ENCODE measurements at regions not wholly inside any gene's neighbourhood (a gene's known extent, or its start where the extent isn't known, plus 50 kb on each side); places are given as distances from the start of the nearest gene placed in this dataset.

GRCh38 chr2:49714454-49714853 lies 560.1 kb upstream of the FSHR start:
- RAD21 ChIA-PET (ENCODE audit: low non-redundant PET in 1 of 2, low total read pairs in 2 of 2, uncharacterized antibody in 2 of 2, unreplicated experiment in 2 of 2): no interaction called here
- no peak overlapping the region for H3K27ac ChIP-seq (ENCODE audit: low read depth, low read length)
- ATAC-seq: no peak
- no peak overlapping the region for H2AFZ ChIP-seq (ENCODE audit: low read depth, low read length, poor library complexity, severe bottlenecking)
- POLR2A ChIA-PET: no interaction called here
- H3K9me2 ChIP-seq (ENCODE audit: insufficient read depth): no peaks in the 10 kb centered on the region
- intact Hi-C loops (cut with micrococcal nuclease): no loop called here
- TF ChIP-seq YY1 (IDR thresholded peaks at IDR 0.05; ENCODE audit: extremely low read depth, insufficient replicate concordance, low read depth, low read length) (no peak), CBX3 (IDR thresholded peaks at IDR 0.05; ENCODE audit: low read depth) (no peak), MAX (IDR thresholded peaks at IDR 0.05) (no peak), REST (IDR thresholded peaks at IDR 0.05; ENCODE audit: low read depth) (no peak), JUND (IDR thresholded peaks at IDR 0.05) (no peak), RAD21 (IDR thresholded peaks at IDR 0.05; ENCODE audit: low read depth) (no peak), TCF7L2 (IDR thresholded peaks at IDR 0.05; ENCODE audit: borderline replicate concordance, extremely low read depth, insufficient read depth, insufficient read length) (no peak), SP1 (IDR thresholded peaks at IDR 0.05; ENCODE audit: low read depth) (no peak), CEBPB (IDR thresholded peaks at IDR 0.05; ENCODE audit: low read depth) (no peak), ZNF274 (IDR thresholded peaks at IDR 0.05; ENCODE audit: low read depth, low read length) (no peak), CTCF (IDR thresholded peaks at IDR 0.05 in 2 of 3, conservative IDR thresholded peaks at IDR 0.05 in 1 of 3; ENCODE audit: borderline replicate concordance in 1 of 3, insufficient read depth in 1 of 3, low read depth in 2 of 3, low read length in 2 of 3) (no peak), ZFX (IDR thresholded peaks at IDR 0.05) (no peak), EZH2phosphoT487 (IDR thresholded peaks at IDR 0.05; ENCODE audit: borderline replicate concordance) (no peak), SRF (IDR thresholded peaks at IDR 0.05; ENCODE audit: low read depth) (no peak), ATF3 (IDR thresholded peaks at IDR 0.05) (no peak)
- no peak overlapping the region for H3K4me2 ChIP-seq (ENCODE audit: low read length)
- H3K9me3 ChIP-seq (ENCODE audit: control insufficient read depth in 1 of 2, insufficient read depth in 1 of 2, low read depth in 1 of 2, low read length in 2 of 2): peaks cover 3 to 16% of the 10 kb centered on the region in 2 experiments; a peak in 2 of 4 replicates
- no peak for DNase-seq (ENCODE audit: low read depth, low spot score)
- no peak overlapping the region for H3K9ac ChIP-seq (ENCODE audit: low read length)
- no peak overlapping the region for H3K4me3 ChIP-seq (replicated peaks in 1 of 2; ENCODE audit: low read depth in 1 of 2, low read length in 2 of 2)
- no peaks in the 10 kb centered on the region for H3K79me2 ChIP-seq (ENCODE audit: insufficient read depth, low read length)
- H3K36me3 ChIP-seq (ENCODE audit: control insufficient read depth in 1 of 2, insufficient read depth in 2 of 2, low read length in 2 of 2): no peaks in the 10 kb centered on the region
- no peaks in the 10 kb centered on the region for H4K20me1 ChIP-seq (ENCODE audit: insufficient read depth)
- no peaks in the 10 kb centered on the region for H3K27me3 ChIP-seq (ENCODE audit: insufficient read depth, low read length)
- BruUV-seq (replicated peaks): no TSS peak
- H3K4me1 ChIP-seq (ENCODE audit: control insufficient read depth in 1 of 2, insufficient read depth in 2 of 2, low read length in 2 of 2): no peaks in the 10 kb centered on the region
- CTCF ChIA-PET: no interaction called here
